ENCODE measurements at regions not wholly inside any gene's neighbourhood (a gene's known extent, or its start where the extent isn't known, plus 50 kb on each side); places are given as distances from the start of the nearest gene placed in this dataset.

DNA sequence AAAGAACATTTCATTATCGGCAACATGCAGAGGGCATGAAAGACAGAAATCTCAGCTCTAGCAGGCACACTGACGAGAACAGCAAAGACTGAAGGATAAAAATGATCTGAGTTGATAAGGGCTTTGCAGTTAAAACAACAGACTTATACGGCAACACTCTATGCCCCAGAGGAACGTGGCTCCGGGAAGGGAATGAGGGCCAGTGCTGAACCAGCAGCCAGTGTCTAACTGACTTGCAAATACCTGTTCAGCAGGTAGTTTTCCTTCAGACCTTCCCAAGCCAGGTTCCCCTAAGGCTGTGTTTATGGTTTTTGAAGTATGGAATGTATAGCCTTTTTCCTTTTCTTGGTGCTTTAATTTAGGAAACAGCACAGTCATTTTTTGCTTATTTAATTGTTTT, 121.3 kb upstream of the CDH18 start:
- Histone ChIP-seq H2BK5ac (ENCODE audit: low read length) (no peak overlapping the region), H3K27me3 (ENCODE audit: insufficient read depth, low read length, poor library complexity) (no peaks in the 10 kb centered on the region), H3K4me2 (ENCODE audit: low read length) (no peak overlapping the region), H4K5ac (ENCODE audit: low read length) (no peak overlapping the region), H4K8ac (ENCODE audit: low read depth, low read length) (no peak overlapping the region), H3K79me1 (ENCODE audit: low read length) (no peaks in the 10 kb centered on the region), H3K4ac (ENCODE audit: low read depth, low read length) (no peak overlapping the region), H3K4me1 (ENCODE audit: control insufficient read depth, low read depth, low read length) (no peaks in the 10 kb centered on the region), H3K27ac (ENCODE audit: low read depth, low read length) (no peak overlapping the region), H2BK15ac (replicated peaks; ENCODE audit: low read depth) (no peak overlapping the region), H3K36me3 (ENCODE audit: control insufficient read depth, insufficient read depth, low read length) (no peaks in the 10 kb centered on the region), H3K56ac (ENCODE audit: low read length) (peak overlapping the region; percentile 27), H3K4me3 (ENCODE audit: low read length) (no peak overlapping the region), H3K23ac (ENCODE audit: low read length) (no peak overlapping the region), H3K18ac (ENCODE audit: low read length) (no peak overlapping the region), H3K9ac (ENCODE audit: low read length) (no peak overlapping the region), H3K79me2 (ENCODE audit: control insufficient read depth, insufficient read depth, low read length) (no peaks in the 10 kb centered on the region), H2AK5ac (ENCODE audit: low read length) (no peak overlapping the region), H2BK120ac (ENCODE audit: low read depth, low read length) (no peak overlapping the region)
- peak; percentile 22 for DNase-seq
- WGBS (ENCODE audit: extremely low coverage, insufficient coverage, low lambda C conversion rate), result no CpG with 5 or more reads among the region's 5 CpGs

- DNase-seq, result no peak
These were observed 117.9 kb upstream of the CDH18 start for GRCh38 chr5:20105915-20106314.

GRCh38 chr5:20102293-20102692, 114.3 kb upstream of the CDH18 start:
- Histone ChIP-seq H4K8ac (ENCODE audit: low read depth, low read length) (no peak overlapping the region), H4K5ac (ENCODE audit: low read length) (peak overlapping the region; percentile 66), H3K4me3 (ENCODE audit: low read length) (no peak overlapping the region), H2BK15ac (replicated peaks; ENCODE audit: low read depth) (no peak overlapping the region), H2BK5ac (ENCODE audit: low read length) (no peak overlapping the region), H3K4ac (ENCODE audit: low read depth, low read length) (no peak overlapping the region), H3K23ac (ENCODE audit: low read length) (no peak overlapping the region), H3K4me1 (ENCODE audit: control insufficient read depth, low read depth, low read length) (peaks cover 3% of the 10 kb centered on the region), H2BK120ac (ENCODE audit: low read depth, low read length) (no peak overlapping the region), H3K36me3 (ENCODE audit: control insufficient read depth, insufficient read depth, low read length) (no peaks in the 10 kb centered on the region), H3K56ac (ENCODE audit: low read length) (no peak overlapping the region), H3K79me2 (ENCODE audit: control insufficient read depth, insufficient read depth, low read length) (no peaks in the 10 kb centered on the region), H3K27ac (ENCODE audit: low read depth, low read length) (no peak overlapping the region), H3K27me3 (ENCODE audit: insufficient read depth, low read length, poor library complexity) (no peaks in the 10 kb centered on the region), H3K18ac (ENCODE audit: low read length) (no peak overlapping the region), H3K9ac (ENCODE audit: low read length) (no peak overlapping the region), H3K4me2 (ENCODE audit: low read length) (no peak overlapping the region), H3K79me1 (ENCODE audit: low read length) (no peaks in the 10 kb centered on the region), H2AK5ac (ENCODE audit: low read length) (no peak overlapping the region)
- DNase-seq, result no peak
- no CpG with 5 or more reads among the region's 7 CpGs for WGBS (ENCODE audit: extremely low coverage, insufficient coverage, low lambda C conversion rate)

More at GRCh38 chr5:20105915-20106314, 117.9 kb upstream of the CDH18 start:
- Histone ChIP-seq H4K8ac (ENCODE audit: low read depth, low read length) (no peak overlapping the region), H3K4me2 (ENCODE audit: low read length) (no peak overlapping the region), H4K5ac (ENCODE audit: low read length) (no peak overlapping the region), H2BK15ac (replicated peaks; ENCODE audit: low read depth) (no peak overlapping the region), H3K27me3 (ENCODE audit: insufficient read depth, low read length, poor library complexity) (no peaks in the 10 kb centered on the region), H3K27ac (ENCODE audit: low read depth, low read length) (no peak overlapping the region), H3K4me3 (ENCODE audit: low read length) (no peak overlapping the region), H3K79me2 (ENCODE audit: control insufficient read depth, insufficient read depth, low read length) (no peaks in the 10 kb centered on the region), H2BK120ac (ENCODE audit: low read depth, low read length) (no peak overlapping the region), H3K23ac (ENCODE audit: low read length) (no peak overlapping the region), H3K4me1 (ENCODE audit: control insufficient read depth, low read depth, low read length) (peaks cover 3% of the 10 kb centered on the region), H2BK5ac (ENCODE audit: low read length) (no peak overlapping the region), H3K79me1 (ENCODE audit: low read length) (no peaks in the 10 kb centered on the region), H3K9ac (ENCODE audit: low read length) (no peak overlapping the region), H3K56ac (ENCODE audit: low read length) (no peak overlapping the region), H2AK5ac (ENCODE audit: low read length) (no peak overlapping the region), H3K36me3 (ENCODE audit: control insufficient read depth, insufficient read depth, low read length) (no peaks in the 10 kb centered on the region), H3K18ac (ENCODE audit: low read length) (no peak overlapping the region), H3K4ac (ENCODE audit: low read depth, low read length) (no peak overlapping the region)
- no CpG with 5 or more reads among the region's 5 CpGs for WGBS (ENCODE audit: extremely low coverage, insufficient coverage, low lambda C conversion rate)

- Histone ChIP-seq H4K8ac (ENCODE audit: low read depth, low read length) (no peak overlapping the region), H3K79me1 (ENCODE audit: low read length) (no peaks in the 10 kb centered on the region), H3K4ac (ENCODE audit: low read depth, low read length) (no peak overlapping the region), H2BK5ac (ENCODE audit: low read length) (no peak overlapping the region), H3K27me3 (ENCODE audit: insufficient read depth, low read length, poor library complexity) (no peaks in the 10 kb centered on the region), H2BK120ac (ENCODE audit: low read depth, low read length) (no peak overlapping the region), H3K36me3 (ENCODE audit: control insufficient read depth, insufficient read depth, low read length) (no peaks in the 10 kb centered on the region), H3K4me2 (ENCODE audit: low read length) (no peak overlapping the region), H3K23ac (ENCODE audit: low read length) (no peak overlapping the region), H2BK15ac (replicated peaks; ENCODE audit: low read depth) (no peak overlapping the region), H4K5ac (ENCODE audit: low read length) (no peak overlapping the region), H3K56ac (ENCODE audit: low read length) (no peak overlapping the region), H3K9ac (ENCODE audit: low read length) (no peak overlapping the region), H3K79me2 (ENCODE audit: control insufficient read depth, insufficient read depth, low read length) (no peaks in the 10 kb centered on the region), H3K4me1 (ENCODE audit: control insufficient read depth, low read depth, low read length) (peaks cover 3% of the 10 kb centered on the region), H2AK5ac (ENCODE audit: low read length) (no peak overlapping the region), H3K18ac (ENCODE audit: low read length) (no peak overlapping the region), H3K4me3 (ENCODE audit: low read length) (no peak overlapping the region), H3K27ac (ENCODE audit: low read depth, low read length) (no peak overlapping the region)
- DNase-seq, result no peak
- no CpG with 5 or more reads among the region's 1 CpG for WGBS (ENCODE audit: extremely low coverage, insufficient coverage, low lambda C conversion rate)
These were observed 110.7 kb upstream of the CDH18 start for GRCh38 chr5:20098694-20099093.

DNA sequence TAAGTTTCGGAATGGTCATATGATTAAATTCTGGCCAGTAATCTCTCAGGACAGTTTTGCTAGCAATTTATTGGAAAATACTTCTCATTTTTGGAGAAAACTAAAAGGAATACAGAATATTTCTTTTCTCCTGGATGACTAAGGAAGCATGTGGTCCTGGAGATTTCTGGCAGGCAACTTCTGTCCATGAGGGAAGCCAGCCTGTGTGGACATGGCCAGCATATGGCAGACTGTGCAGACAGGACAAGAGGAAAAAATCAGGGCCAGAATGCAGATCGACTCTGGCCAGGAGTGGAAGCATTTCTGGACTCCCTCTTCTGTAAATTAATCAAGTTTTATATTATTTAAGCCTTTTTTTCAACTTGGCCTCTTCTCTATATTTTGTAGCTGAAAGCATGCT, 100.4 kb upstream of the CDH18 start:
- no peak overlapping the region for H3K27ac ChIP-seq (ENCODE audit: low read depth, low read length)
- no CpG with 5 or more reads among the region's 2 CpGs for WGBS (ENCODE audit: extremely low coverage, insufficient coverage, low lambda C conversion rate)
- H3K36me3 ChIP-seq (ENCODE audit: control insufficient read depth, insufficient read depth, low read length), result no peaks in the 10 kb centered on the region
- H4K5ac ChIP-seq (ENCODE audit: low read length), result no peak overlapping the region
- no peak for DNase-seq
- no peak overlapping the region for H3K9ac ChIP-seq (ENCODE audit: low read length)
- no peak overlapping the region for H3K56ac ChIP-seq (ENCODE audit: low read length)
- no peak overlapping the region for H3K23ac ChIP-seq (ENCODE audit: low read length)
- no peaks in the 10 kb centered on the region for H3K27me3 ChIP-seq (ENCODE audit: insufficient read depth, low read length, poor library complexity)
- H2BK120ac ChIP-seq (ENCODE audit: low read depth, low read length), result no peak overlapping the region
- no peak overlapping the region for H3K4me3 ChIP-seq (ENCODE audit: low read length)
- no peak overlapping the region for H3K4ac ChIP-seq (ENCODE audit: low read depth, low read length)
- no peak overlapping the region for H2BK5ac ChIP-seq (ENCODE audit: low read length)
- H3K4me2 ChIP-seq (ENCODE audit: low read length), result no peak overlapping the region
- no peaks in the 10 kb centered on the region for H3K4me1 ChIP-seq (ENCODE audit: control insufficient read depth, low read depth, low read length)
- no peaks in the 10 kb centered on the region for H3K79me1 ChIP-seq (ENCODE audit: low read length)
- H4K8ac ChIP-seq (ENCODE audit: low read depth, low read length), result no peak overlapping the region
- no peak overlapping the region for H2AK5ac ChIP-seq (ENCODE audit: low read length)
- no peaks in the 10 kb centered on the region for H3K79me2 ChIP-seq (ENCODE audit: control insufficient read depth, insufficient read depth, low read length)
- no peak overlapping the region for H3K18ac ChIP-seq (ENCODE audit: low read length)
- H2BK15ac ChIP-seq (replicated peaks; ENCODE audit: low read depth), result no peak overlapping the region

GRCh38 chr5:20087299-20087698, 99.3 kb upstream of the CDH18 start:
- no peak overlapping the region for H3K4me2 ChIP-seq (ENCODE audit: low read length)
- no peak overlapping the region for H3K23ac ChIP-seq (ENCODE audit: low read length)
- no peaks in the 10 kb centered on the region for H3K27me3 ChIP-seq (ENCODE audit: insufficient read depth, low read length, poor library complexity)
- no peak overlapping the region for H2AK5ac ChIP-seq (ENCODE audit: low read length)
- no peak overlapping the region for H3K4me3 ChIP-seq (ENCODE audit: low read length)
- no peak for DNase-seq
- WGBS (ENCODE audit: extremely low coverage, insufficient coverage, low lambda C conversion rate), result no CpG with 5 or more reads among the region's 2 CpGs
- H4K5ac ChIP-seq (ENCODE audit: low read length), result no peak overlapping the region
- no peaks in the 10 kb centered on the region for H3K79me1 ChIP-seq (ENCODE audit: low read length)
- no peaks in the 10 kb centered on the region for H3K36me3 ChIP-seq (ENCODE audit: control insufficient read depth, insufficient read depth, low read length)
- H3K4me1 ChIP-seq (ENCODE audit: control insufficient read depth, low read depth, low read length), result no peaks in the 10 kb centered on the region
- no peak overlapping the region for H2BK120ac ChIP-seq (ENCODE audit: low read depth, low read length)
- no peak overlapping the region for H2BK15ac ChIP-seq (replicated peaks; ENCODE audit: low read depth)
- no peak overlapping the region for H3K9ac ChIP-seq (ENCODE audit: low read length)
- H3K27ac ChIP-seq (ENCODE audit: low read depth, low read length), result no peak overlapping the region
- H3K79me2 ChIP-seq (ENCODE audit: control insufficient read depth, insufficient read depth, low read length), result no peaks in the 10 kb centered on the region
- H3K4ac ChIP-seq (ENCODE audit: low read depth, low read length), result no peak overlapping the region
- no peak overlapping the region for H3K18ac ChIP-seq (ENCODE audit: low read length)
- no peak overlapping the region for H2BK5ac ChIP-seq (ENCODE audit: low read length)
- no peak overlapping the region for H4K8ac ChIP-seq (ENCODE audit: low read depth, low read length)
- no peak overlapping the region for H3K56ac ChIP-seq (ENCODE audit: low read length)

Data from mesendoderm (in vitro differentiated cells).